ENCODE measurements at regions not wholly inside any gene's neighbourhood (a gene's known extent, or its start where the extent isn't known, plus 50 kb on each side); places are given as distances from the start of the nearest gene placed in this dataset.
"Not testable (repeated sequence)": the region's sequence is repeated elsewhere in the genome, so short reads cannot be mapped to it uniquely, and the experiment has no call there.

DNA sequence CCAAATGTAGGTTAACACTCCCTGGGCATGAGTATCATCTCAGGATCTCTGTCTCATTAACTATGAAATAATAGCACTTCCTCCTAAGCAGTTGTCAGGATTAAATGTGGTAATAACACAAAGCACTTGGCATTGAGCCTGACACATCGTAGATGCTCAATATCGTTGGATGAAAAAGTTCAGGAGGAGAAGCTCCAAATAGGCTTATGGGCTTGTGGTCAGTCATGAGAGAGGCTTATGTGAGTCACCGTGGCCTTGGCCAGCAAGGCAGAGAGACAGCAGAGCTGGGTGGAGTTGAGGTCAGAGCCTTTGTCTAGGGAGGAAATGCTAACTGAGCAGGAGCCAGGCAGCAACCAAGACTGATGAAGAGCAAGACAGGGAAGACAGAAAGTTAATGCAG lies 68.3 kb upstream of the PPM1B start:
- Histone ChIP-seq H3K4me1 (ENCODE audit: insufficient read depth, low read length) (peaks cover 20% of the 10 kb centered on the region), H3K4me3 (ENCODE audit: low read length) (no peak overlapping the region), H3K27me3 (ENCODE audit: insufficient read depth, low read length) (no peaks in the 10 kb centered on the region), H3K9me3 (ENCODE audit: low read depth, low read length) (no peaks in the 10 kb centered on the region)

DNA sequence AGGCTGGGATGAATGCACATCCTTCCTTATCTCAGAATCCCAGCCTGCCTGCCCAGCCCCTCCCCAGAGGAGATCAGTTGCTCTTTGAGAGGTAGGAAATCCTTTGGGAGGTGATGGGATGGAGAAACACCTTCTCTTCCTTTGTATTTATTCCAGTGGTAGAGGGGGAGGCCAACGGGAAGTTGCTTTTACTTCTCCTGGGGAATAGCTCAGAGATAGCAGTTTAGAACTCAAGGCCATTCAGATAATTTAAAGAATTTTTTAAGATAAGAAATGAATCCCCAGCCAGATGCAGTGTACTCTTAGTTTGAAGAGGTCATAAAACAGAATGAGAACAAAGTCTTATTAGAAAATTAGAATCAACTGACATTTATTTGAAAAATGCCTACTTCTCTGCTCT lies 67.4 kb upstream of the PPM1B start:
- H3K4me3 ChIP-seq (ENCODE audit: low read length), result no peak overlapping the region
- H3K4me1 ChIP-seq (ENCODE audit: insufficient read depth, low read length), result peaks cover 20% of the 10 kb centered on the region
- no peaks in the 10 kb centered on the region for H3K27me3 ChIP-seq (ENCODE audit: insufficient read depth, low read length)
- no peaks in the 10 kb centered on the region for H3K9me3 ChIP-seq (ENCODE audit: low read depth, low read length)

DNA sequence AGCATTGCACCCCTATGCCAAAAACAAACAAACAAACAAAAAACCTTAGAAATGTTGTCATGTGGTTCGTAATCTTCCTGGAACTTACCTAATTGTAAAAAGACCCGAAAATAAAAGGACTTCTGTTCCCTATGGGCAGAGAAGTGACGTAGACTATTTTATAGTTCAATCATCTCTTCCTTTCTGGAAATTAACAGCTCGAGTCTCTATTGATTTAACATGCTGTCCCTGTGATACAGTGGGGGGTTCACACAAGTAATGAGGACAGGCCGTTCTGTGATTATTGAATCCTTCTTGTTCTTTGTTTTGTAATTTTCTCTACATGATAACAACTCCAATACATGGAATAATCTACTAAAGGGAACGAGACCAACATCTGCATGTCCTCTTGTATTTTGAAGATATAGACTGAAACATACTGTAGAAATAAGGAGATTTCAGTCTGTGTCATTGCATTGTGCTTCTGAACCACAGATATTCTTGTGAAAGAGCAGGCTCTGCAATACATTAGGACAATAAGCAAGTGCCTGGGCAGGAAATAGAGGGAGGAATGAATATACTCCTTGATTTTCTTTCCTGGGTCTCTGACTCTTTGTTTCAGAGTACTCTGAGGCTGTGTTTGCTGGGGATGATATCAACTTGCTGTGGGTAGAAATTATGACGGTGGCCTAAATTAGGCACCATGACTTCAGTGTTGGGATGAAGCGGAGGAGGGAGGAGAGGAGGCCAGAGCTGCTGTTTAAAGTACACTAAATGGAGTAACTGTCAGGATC lies 65.7 kb upstream of the PPM1B start:
- no peak overlapping the region for H3K4me3 ChIP-seq (ENCODE audit: low read length)
- no peaks in the 10 kb centered on the region for H3K27me3 ChIP-seq (ENCODE audit: insufficient read depth, low read length)
- no peaks in the 10 kb centered on the region for H3K9me3 ChIP-seq (ENCODE audit: low read depth, low read length)
- H3K4me1 ChIP-seq (ENCODE audit: insufficient read depth, low read length), result peaks cover 29% of the 10 kb centered on the region

DNA sequence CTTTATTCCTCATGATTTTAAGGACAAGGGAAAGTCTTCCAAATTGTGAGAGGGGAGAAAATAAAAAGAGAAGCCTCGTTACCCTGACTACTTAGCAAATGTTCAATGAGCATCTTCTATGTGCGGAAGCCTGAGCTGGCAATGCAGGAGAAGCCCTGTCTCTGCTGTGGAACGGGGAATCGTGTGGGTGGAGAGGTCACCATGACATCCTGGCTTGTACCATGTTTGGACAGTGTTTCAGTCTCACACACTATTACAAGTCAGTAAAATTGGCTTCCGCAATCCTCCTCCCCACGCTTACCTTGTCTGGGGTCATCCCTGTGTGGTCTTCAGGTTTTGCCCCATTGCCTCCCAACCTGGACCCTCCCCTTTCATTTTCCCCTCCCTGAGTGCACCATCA lies 65.0 kb upstream of the PPM1B start:
- no peaks in the 10 kb centered on the region for H3K27me3 ChIP-seq (ENCODE audit: insufficient read depth, low read length)
- H3K4me1 ChIP-seq (ENCODE audit: insufficient read depth, low read length), result peaks cover 30% of the 10 kb centered on the region
- no peak overlapping the region for H3K4me3 ChIP-seq (ENCODE audit: low read length)
- H3K9me3 ChIP-seq (ENCODE audit: low read depth, low read length), result no peaks in the 10 kb centered on the region

DNA sequence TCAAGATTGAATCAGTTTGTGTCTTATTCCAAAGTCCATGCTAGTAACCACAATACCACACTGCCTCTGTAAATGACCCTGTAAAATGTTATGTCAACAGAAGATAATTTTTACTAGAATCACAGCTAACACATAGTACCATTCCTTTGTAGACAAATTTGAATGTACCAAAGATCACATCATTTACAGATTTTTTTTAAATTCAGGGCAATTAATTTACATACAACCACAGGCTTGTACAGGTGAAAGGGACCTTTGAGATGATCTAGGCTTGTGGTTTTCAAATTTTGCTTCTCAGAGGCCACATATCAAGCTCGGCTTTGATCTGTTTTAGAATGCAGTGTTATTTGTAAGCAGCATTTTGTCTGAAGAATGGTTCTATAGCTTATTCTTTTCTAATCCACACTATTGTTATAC lies 63.8 kb upstream of the PPM1B start:
- Histone ChIP-seq H3K9me3 (ENCODE audit: low read depth, low read length) (no peaks in the 10 kb centered on the region), H3K4me3 (ENCODE audit: low read length) (no peak overlapping the region), H3K4me1 (ENCODE audit: insufficient read depth, low read length) (peaks cover 25% of the 10 kb centered on the region), H3K27me3 (ENCODE audit: insufficient read depth, low read length) (no peaks in the 10 kb centered on the region)

DNA sequence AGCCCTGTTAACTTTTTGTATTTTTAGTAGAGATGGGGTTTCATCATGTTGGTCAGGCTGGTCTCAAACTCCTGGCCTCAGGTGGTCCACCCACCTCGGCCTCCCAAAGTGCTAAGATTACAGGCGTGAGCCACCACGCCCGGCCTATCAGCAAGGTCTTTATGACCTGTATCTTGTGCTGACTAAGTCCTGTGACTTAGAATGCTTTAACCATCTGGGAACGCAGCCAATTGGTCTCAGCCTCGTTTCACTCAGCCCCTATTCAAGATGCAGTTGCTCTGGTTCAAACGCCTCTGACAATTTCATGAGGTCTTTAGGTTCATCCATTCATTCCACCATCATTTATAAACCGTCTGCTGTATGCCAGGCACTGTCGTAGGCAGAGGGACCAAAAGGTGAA lies 62.2 kb upstream of the PPM1B start:
- H3K27me3 ChIP-seq (ENCODE audit: insufficient read depth, low read length); H3K4me1 ChIP-seq (ENCODE audit: insufficient read depth, low read length): not testable (repeated sequence)

DNA sequence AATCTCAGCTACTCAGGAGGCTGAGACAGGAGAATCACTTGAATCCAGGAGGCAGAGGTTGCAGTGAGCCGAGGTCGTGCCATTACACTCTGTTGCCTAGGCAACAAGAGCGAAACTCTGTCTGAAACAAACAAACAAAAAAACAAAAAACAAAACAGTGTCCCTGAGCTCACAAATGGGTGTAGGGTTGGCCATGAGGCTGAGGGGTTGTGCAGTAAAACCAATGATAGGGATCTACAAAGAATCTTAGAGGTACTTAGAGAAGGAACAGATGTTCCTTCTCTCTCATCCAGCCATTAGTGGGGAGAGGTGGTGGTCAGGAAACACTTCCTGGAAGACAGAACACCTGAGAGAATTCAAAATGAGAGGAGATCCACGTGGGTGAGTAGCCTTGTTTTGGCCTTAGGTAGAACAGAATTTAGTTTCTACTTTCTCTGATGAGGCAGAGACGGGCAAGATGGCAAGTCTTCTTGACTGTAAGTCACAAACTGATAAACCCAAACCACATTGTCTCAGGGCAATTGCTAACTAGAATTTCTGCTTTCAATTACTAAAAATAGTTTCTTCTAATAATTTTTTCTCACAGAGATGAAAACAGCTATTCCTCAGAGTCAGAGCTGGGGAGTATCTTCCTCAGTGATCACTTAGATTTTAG lies 61.5 kb upstream of the PPM1B start:
- no peaks in the 10 kb centered on the region for H3K9me3 ChIP-seq (ENCODE audit: low read depth, low read length)
- peaks cover 10% of the 10 kb centered on the region for H3K4me1 ChIP-seq (ENCODE audit: insufficient read depth, low read length)
- no peaks in the 10 kb centered on the region for H3K27me3 ChIP-seq (ENCODE audit: insufficient read depth, low read length)
- no peak overlapping the region for H3K4me3 ChIP-seq (ENCODE audit: low read length)

More for the DNA sequence above, 62.2 kb upstream of the PPM1B start:
- not testable (repeated sequence) for H3K9me3 ChIP-seq (ENCODE audit: low read depth, low read length); H3K4me3 ChIP-seq (ENCODE audit: low read length)

DNA sequence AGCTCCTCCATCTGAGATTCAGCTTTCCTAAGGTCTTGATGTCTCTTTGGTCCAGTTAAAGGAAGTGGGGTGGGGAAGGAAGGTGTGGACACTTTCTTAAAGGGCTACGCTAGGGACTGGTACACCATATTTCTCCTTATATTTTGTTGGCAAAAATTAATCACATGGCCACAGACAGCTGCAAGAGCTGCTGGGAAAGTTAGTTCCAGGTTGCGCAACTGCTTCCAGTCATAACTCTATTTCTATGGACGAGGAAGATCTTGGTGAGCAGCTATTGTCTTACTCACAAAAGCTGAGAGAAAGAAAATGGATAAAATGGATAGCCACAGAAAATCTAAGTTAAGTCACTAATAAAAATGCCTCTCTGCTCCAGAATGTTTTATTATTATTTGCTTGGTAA lies 60.7 kb upstream of the PPM1B start:
- no peaks in the 10 kb centered on the region for H3K27me3 ChIP-seq (ENCODE audit: insufficient read depth, low read length)
- no peak overlapping the region for H3K4me3 ChIP-seq (ENCODE audit: low read length)
- no peaks in the 10 kb centered on the region for H3K9me3 ChIP-seq (ENCODE audit: low read depth, low read length)
- peaks cover 10% of the 10 kb centered on the region for H3K4me1 ChIP-seq (ENCODE audit: insufficient read depth, low read length)

DNA sequence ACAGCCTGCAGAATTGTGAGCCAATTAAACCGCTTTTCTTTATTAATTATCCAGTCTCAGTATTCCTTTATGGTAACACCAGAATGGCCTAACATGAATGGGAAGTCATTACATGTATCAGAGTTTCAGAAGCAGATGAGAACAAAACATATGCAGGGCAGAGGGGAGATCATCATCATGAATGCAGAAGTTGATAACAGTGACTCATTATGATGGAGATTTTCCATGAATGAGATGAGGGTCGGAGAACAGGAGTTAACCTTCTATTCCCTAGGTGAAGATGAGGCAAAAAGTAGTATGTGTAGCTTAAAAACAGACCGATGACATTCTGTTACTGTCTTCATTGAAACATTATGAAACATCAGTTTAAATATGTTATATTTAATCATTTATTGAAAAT lies 59.5 kb upstream of the PPM1B start:
- Histone ChIP-seq H3K27me3 (ENCODE audit: insufficient read depth, low read length) (no peaks in the 10 kb centered on the region), H3K4me1 (ENCODE audit: insufficient read depth, low read length) (peaks cover 10% of the 10 kb centered on the region), H3K4me3 (ENCODE audit: low read length) (no peak overlapping the region), H3K9me3 (ENCODE audit: low read depth, low read length) (no peaks in the 10 kb centered on the region)

DNA sequence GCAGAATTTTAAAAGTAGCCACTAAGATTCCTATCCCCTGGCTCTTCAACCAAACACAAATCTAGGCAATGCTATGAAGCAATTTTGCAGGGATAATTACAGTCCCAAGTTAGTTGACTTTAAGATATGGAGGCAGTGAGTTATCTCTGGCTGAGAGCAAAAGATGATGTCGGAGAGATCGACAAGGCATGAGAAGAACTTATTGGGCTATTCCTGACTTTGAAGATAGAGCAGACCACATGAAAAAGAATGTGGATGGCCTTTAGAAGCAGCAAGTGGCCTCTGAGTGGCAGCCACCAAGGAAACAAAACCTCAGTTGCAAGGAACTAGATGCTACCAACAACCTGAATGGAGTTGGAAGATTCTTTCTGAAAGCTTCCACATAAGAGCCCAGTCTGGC lies 58.2 kb upstream of the PPM1B start:
- peaks cover 10% of the 10 kb centered on the region for H3K4me1 ChIP-seq (ENCODE audit: insufficient read depth, low read length)
- no peak overlapping the region for H3K4me3 ChIP-seq (ENCODE audit: low read length)
- H3K9me3 ChIP-seq (ENCODE audit: low read depth, low read length), result no peaks in the 10 kb centered on the region
- H3K27me3 ChIP-seq (ENCODE audit: insufficient read depth, low read length), result no peaks in the 10 kb centered on the region

DNA sequence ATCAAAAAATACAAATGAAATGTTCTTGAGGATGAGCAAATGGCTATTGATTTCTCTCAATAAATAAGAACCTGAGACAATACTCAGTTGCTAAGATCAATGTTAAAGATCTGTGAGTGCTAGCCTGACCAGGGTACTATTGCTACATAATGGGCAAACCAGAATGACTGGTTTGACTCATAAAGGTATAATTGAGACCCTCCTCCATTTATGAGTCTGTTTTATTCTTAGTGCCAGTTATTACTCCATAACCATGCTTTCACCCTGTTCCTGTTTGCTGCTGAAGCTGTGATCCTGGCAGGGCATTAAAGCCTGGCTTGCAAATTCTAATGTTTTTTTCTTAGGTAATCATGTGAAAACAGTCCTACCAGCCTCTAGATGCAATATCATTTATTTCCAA lies 56.6 kb upstream of the PPM1B start:
- Histone ChIP-seq H3K27me3 (ENCODE audit: insufficient read depth, low read length) (no peaks in the 10 kb centered on the region), H3K9me3 (ENCODE audit: low read depth, low read length) (no peaks in the 10 kb centered on the region), H3K4me3 (ENCODE audit: low read length) (no peak overlapping the region), H3K4me1 (ENCODE audit: insufficient read depth, low read length) (peaks cover 10% of the 10 kb centered on the region)

DNA sequence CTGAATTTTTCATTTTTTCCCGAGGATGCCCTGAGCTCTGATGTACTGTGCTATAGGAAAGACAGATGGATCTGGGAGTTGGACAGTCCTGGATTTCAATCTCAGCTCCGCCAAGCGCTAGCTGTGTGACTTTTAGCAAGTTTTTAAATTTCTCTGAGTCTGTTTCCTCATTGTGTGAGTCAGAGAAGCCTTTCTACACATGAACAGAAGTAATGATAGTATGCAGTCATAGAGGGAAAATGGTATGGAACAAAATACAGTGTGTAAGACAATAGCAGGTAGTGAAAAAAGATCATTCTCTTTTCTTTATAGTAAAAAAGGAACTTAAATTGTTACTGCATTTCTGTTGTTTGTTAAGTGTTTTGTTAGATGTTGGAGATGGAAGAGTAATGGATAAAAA lies 52.4 kb upstream of the PPM1B start:
- Histone ChIP-seq H3K27me3 (ENCODE audit: insufficient read depth, low read length) (no peaks in the 10 kb centered on the region), H3K4me1 (ENCODE audit: insufficient read depth, low read length) (peaks cover 12% of the 10 kb centered on the region), H3K4me3 (ENCODE audit: low read length) (no peak overlapping the region), H3K9me3 (ENCODE audit: low read depth, low read length) (no peaks in the 10 kb centered on the region)

DNA sequence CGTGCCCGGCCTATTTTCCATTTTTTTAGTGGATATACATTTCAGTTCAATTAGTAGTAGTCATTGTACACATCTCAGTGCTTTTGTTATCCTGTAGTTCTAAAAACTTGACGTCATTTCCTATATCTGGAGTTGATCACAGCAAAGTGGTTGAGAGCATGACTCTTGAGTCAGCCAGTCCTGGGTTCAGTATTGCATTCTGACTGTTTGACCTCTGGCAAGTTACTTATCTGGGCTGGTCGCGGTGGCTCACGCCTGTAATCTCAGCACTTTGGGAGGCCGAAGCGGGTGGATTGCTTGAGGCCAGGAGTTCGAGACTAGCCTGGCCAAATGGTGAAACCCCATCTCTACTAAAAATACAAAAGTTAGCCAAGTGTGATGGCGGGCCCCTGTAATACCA lies 50.4 kb upstream of the PPM1B start:
- Histone ChIP-seq H3K27me3 (ENCODE audit: insufficient read depth, low read length) (no peaks in the 10 kb centered on the region), H3K4me1 (ENCODE audit: insufficient read depth, low read length) (peaks cover 17% of the 10 kb centered on the region), H3K9me3 (ENCODE audit: low read depth, low read length) (no peaks in the 10 kb centered on the region), H3K4me3 (ENCODE audit: low read length) (no peak overlapping the region)
